Right atrium auricular region (tissue), 2 donors: ENCODE measurements at regions not wholly inside any gene's neighbourhood (a gene's known extent, or its start where the extent isn't known, plus 50 kb on each side); places are given as distances from the start of the nearest gene placed in this dataset.

Experiments
- DNase-seq: peaks from one replicate; pipeline ENCODE4 v3.0.0-alpha.2; 2019; ENCODE audit warnings: low spot score
- H3K27ac ChIP-seq, 2 donors: fragments of 200-600 bp; sonication (generic); 1 replicate in 1 of 2; 2 replicates in 1 of 2; pipeline ENCODE4 v1.5.1; 2016 to 2019
- H3K27me3 ChIP-seq, 2 donors: fragments of 200-600 bp; sonication (generic); one replicate each; pipeline versions ENCODE4 v1.5.1 to v1.6.0; 2017 to 2019
- H3K36me3 ChIP-seq: fragments of 200-600 bp; sonication (generic); one replicate; pipeline ENCODE4 v1.5.1; 2016
- H3K4me1 ChIP-seq, 2 donors: fragments of 200-600 bp; sonication (generic); one replicate each; pipeline versions ENCODE4 v1.5.1 to v1.6.0; 2017 to 2019
- H3K4me3 ChIP-seq, 2 donors: fragments of 200-600 bp; sonication (generic); 1 replicate in 1 of 2; 2 replicates in 1 of 2; pipeline ENCODE4 v1.5.1; 2017 to 2019; ENCODE audit warnings: mild to moderate bottlenecking in 1 of 2, moderate library complexity in 1 of 2
- H3K9me3 ChIP-seq, 2 donors: fragments of 200-600 bp; sonication (generic); one replicate each; pipeline ENCODE4 v1.5.1; 2019
- CTCF ChIP-seq, 2 donors: fragments of 200-600 bp; sonication (generic); IDR thresholded peaks; one replicate each; pipeline ENCODE4 v1.5.1; 2019; ENCODE audit warnings: antibody characterized with exemption in 2 of 2

- no peak for TF ChIP-seq CTCF (IDR thresholded peaks at IDR 0.05)
- Histone ChIP-seq H3K9me3 (no peaks in the 10 kb centered on the region), H3K4me1 (no peaks in the 10 kb centered on the region), H3K36me3 (no peaks in the 10 kb centered on the region), H3K27me3 (no peaks in the 10 kb centered on the region), H3K27ac (no peak overlapping the region), H3K4me3 (no peak overlapping the region)
- no peak for DNase-seq
These were observed 183.2 kb upstream of the FRMD6 start for GRCh38 chr14:51468523-51468922.

GRCh38 chr14:51472881-51473280 is 178.8 kb upstream of the FRMD6 start:
- H3K36me3 ChIP-seq = no peaks in the 10 kb centered on the region
- no peak overlapping the region for H3K4me3 ChIP-seq
- no peaks in the 10 kb centered on the region for H3K9me3 ChIP-seq
- TF ChIP-seq CTCF (IDR thresholded peaks at IDR 0.05) = no peak
- H3K27me3 ChIP-seq = no peaks in the 10 kb centered on the region
- no peaks in the 10 kb centered on the region for H3K4me1 ChIP-seq
- DNase-seq = no peak
- no peak overlapping the region for H3K27ac ChIP-seq

GRCh38 chr14:51473351-51473750 is 178.4 kb upstream of the FRMD6 start:
- no peak for TF ChIP-seq CTCF (IDR thresholded peaks at IDR 0.05)
- DNase-seq = no peak
- Histone ChIP-seq H3K4me3 (no peak overlapping the region), H3K36me3 (no peaks in the 10 kb centered on the region), H3K4me1 (no peaks in the 10 kb centered on the region), H3K27ac (no peak overlapping the region), H3K9me3 (no peaks in the 10 kb centered on the region), H3K27me3 (no peaks in the 10 kb centered on the region)

- H3K9me3 ChIP-seq = no peaks in the 10 kb centered on the region
- H3K36me3 ChIP-seq = no peaks in the 10 kb centered on the region
- no peak for TF ChIP-seq CTCF (IDR thresholded peaks at IDR 0.05)
- H3K4me3 ChIP-seq = no peak overlapping the region
- no peak for DNase-seq
- no peak overlapping the region for H3K27ac ChIP-seq
- no peaks in the 10 kb centered on the region for H3K4me1 ChIP-seq
- H3K27me3 ChIP-seq = no peaks in the 10 kb centered on the region
These were observed 177.7 kb upstream of the FRMD6 start for GRCh38 chr14:51473808-51474565.

GRCh38 chr14:51474854-51475253 is 176.9 kb upstream of the FRMD6 start:
- Histone ChIP-seq H3K27ac (no peak overlapping the region), H3K4me3 (no peak overlapping the region), H3K9me3 (no peaks in the 10 kb centered on the region), H3K4me1 (peaks cover 0 to 5% of the 10 kb centered on the region in 2 donors), H3K27me3 (no peaks in the 10 kb centered on the region), H3K36me3 (no peaks in the 10 kb centered on the region)
- TF ChIP-seq CTCF (IDR thresholded peaks at IDR 0.05) = no peak
- no peak for DNase-seq

GRCh38 chr14:51478175-51478621 is 173.5 kb upstream of the FRMD6 start:
- Histone ChIP-seq H3K36me3 (no peaks in the 10 kb centered on the region), H3K4me3 (no peak overlapping the region), H3K9me3 (no peaks in the 10 kb centered on the region), H3K4me1 (peaks cover 0 to 5% of the 10 kb centered on the region in 2 donors), H3K27me3 (no peaks in the 10 kb centered on the region), H3K27ac (no peak overlapping the region)
- no peak for TF ChIP-seq CTCF (IDR thresholded peaks at IDR 0.05)
- DNase-seq = no peak
